ENCODE measurements at regions not wholly inside any gene's neighbourhood (a gene's known extent, or its start where the extent isn't known, plus 50 kb on each side); places are given as distances from the start of the nearest gene placed in this dataset.

DNA sequence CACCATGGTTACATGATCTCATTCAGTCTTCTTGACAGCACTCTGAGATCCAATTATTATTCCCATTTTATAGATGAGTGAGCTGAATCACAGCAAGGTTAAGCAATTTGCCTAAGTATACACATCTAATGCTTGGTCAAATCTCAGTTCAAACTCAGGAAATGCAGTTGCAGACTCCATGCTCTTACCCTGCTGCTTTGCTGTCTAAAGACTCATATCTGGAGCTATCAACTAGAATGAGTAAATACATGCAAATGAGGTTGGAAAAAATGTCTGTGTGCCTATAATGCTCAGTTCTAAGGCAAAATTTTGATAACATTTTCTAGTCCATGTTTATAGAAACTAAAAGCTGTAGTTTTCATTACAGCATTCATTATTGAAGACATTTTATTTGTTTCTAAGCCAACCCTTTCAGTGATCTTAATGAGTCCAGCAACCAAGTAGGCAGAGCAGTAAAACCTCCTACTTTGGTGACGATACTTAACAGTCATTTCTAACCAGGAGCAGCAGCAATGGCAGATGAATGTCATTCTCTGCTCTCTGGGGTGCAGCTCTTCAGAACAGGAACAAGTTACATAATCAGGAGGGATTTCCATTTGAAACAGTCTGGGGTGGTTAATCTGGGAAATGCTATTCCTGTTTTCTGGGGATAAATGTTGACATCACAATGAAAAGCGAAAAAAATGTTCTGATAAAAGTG, 396.8 kb upstream of the UBE2E3 start:
- no TSS peak for BruUV-seq (replicated peaks)
- no peak overlapping the region for H3K4me2 ChIP-seq (ENCODE audit: low read length)
- ATAC-seq (no peak), DNase-seq (ENCODE audit: low read depth, low spot score) (no peak)
- no peaks in the 10 kb centered on the region for H3K36me3 ChIP-seq (ENCODE audit: control insufficient read depth in 1 of 2, insufficient read depth in 2 of 2, low read length in 2 of 2)
- intact Hi-C loops (cut with micrococcal nuclease): no loop called here
- no peaks in the 10 kb centered on the region for H3K27me3 ChIP-seq (ENCODE audit: insufficient read depth, low read length)
- H2AFZ ChIP-seq (ENCODE audit: low read depth, low read length, poor library complexity, severe bottlenecking): no peak overlapping the region
- H3K79me2 ChIP-seq (ENCODE audit: insufficient read depth, low read length): no peaks in the 10 kb centered on the region
- ChIA-PET POLR2A (no interaction called here), RAD21 (ENCODE audit: low non-redundant PET in 1 of 2, low total read pairs in 2 of 2, uncharacterized antibody in 2 of 2, unreplicated experiment in 2 of 2) (no interaction called here), CTCF (no interaction called here)
- H3K9me3 ChIP-seq (ENCODE audit: control insufficient read depth in 1 of 2, insufficient read depth in 1 of 2, low read depth in 1 of 2, low read length in 2 of 2): no peaks in the 10 kb centered on the region
- TF ChIP-seq CEBPB (IDR thresholded peaks at IDR 0.05; ENCODE audit: low read depth): no peak
- no peak overlapping the region for H3K9ac ChIP-seq (ENCODE audit: low read length)
- no peaks in the 10 kb centered on the region for H3K4me1 ChIP-seq (ENCODE audit: control insufficient read depth in 1 of 2, insufficient read depth in 2 of 2, low read length in 2 of 2)
- no peaks in the 10 kb centered on the region for H4K20me1 ChIP-seq (ENCODE audit: insufficient read depth)
- no peaks in the 10 kb centered on the region for H3K9me2 ChIP-seq (ENCODE audit: insufficient read depth)
- no peak overlapping the region for H3K27ac ChIP-seq (ENCODE audit: low read depth, low read length)
- no peak overlapping the region for H3K4me3 ChIP-seq (replicated peaks in 1 of 2; ENCODE audit: low read depth in 1 of 2, low read length in 2 of 2)

DNA sequence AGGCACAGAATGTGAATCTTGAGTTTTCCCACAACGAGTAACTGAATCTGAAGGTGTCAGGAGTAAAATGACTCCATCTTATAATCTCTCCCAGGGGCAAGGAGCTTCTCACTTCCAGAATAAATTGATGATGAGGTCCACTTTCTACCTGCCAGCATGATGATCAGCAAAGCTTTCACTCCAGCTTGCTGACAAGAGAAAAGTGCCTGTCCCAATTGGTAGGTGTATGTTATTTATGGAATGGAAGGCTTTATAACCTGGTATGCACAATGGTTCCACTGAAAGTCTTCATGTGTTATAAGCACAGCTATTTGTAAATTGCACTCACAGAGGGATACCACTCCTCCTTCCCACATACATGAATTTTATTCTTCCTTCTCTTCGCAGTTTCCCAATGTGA, 401.0 kb upstream of the UBE2E3 start:
- Histone ChIP-seq H3K79me2 (ENCODE audit: insufficient read depth, low read length) (no peaks in the 10 kb centered on the region), H3K36me3 (ENCODE audit: control insufficient read depth in 1 of 2, insufficient read depth in 2 of 2, low read length in 2 of 2) (no peaks in the 10 kb centered on the region), H3K27ac (ENCODE audit: low read depth, low read length) (no peak overlapping the region), H3K4me3 (replicated peaks in 1 of 2; ENCODE audit: low read depth in 1 of 2, low read length in 2 of 2) (no peak overlapping the region), H3K27me3 (ENCODE audit: insufficient read depth, low read length) (no peaks in the 10 kb centered on the region), H3K4me1 (ENCODE audit: control insufficient read depth in 1 of 2, insufficient read depth in 2 of 2, low read length in 2 of 2) (peaks cover 1 to 2% of the 10 kb centered on the region in 2 experiments; a peak in 3 of 4 replicates), H2AFZ (ENCODE audit: low read depth, low read length, poor library complexity, severe bottlenecking) (no peak overlapping the region), H4K20me1 (ENCODE audit: insufficient read depth) (no peaks in the 10 kb centered on the region), H3K9me2 (ENCODE audit: insufficient read depth) (no peaks in the 10 kb centered on the region), H3K4me2 (ENCODE audit: low read length) (no peak overlapping the region), H3K9me3 (ENCODE audit: control insufficient read depth in 1 of 2, insufficient read depth in 1 of 2, low read depth in 1 of 2, low read length in 2 of 2) (no peaks in the 10 kb centered on the region), H3K9ac (ENCODE audit: low read length) (no peak overlapping the region)
- DNase-seq (ENCODE audit: low read depth, low spot score): no peak
- BruUV-seq (replicated peaks): no TSS peak
- ChIA-PET CTCF (no interaction called here), POLR2A (no interaction called here), RAD21 (ENCODE audit: low non-redundant PET in 1 of 2, low total read pairs in 2 of 2, uncharacterized antibody in 2 of 2, unreplicated experiment in 2 of 2) (no interaction called here)
- intact Hi-C loops (cut with micrococcal nuclease): no loop called here
- no peak for ATAC-seq
- TF ChIP-seq ZFX (IDR thresholded peaks at IDR 0.05) (no peak), EZH2phosphoT487 (IDR thresholded peaks at IDR 0.05; ENCODE audit: borderline replicate concordance) (no peak), CBX3 (IDR thresholded peaks at IDR 0.05; ENCODE audit: low read depth) (no peak), POLR2AphosphoS5 (IDR thresholded peaks at IDR 0.05; ENCODE audit: low read depth, low read length) (no peak), JUND (IDR thresholded peaks at IDR 0.05) (no peak), YY1 (IDR thresholded peaks at IDR 0.05; ENCODE audit: extremely low read depth, insufficient replicate concordance, low read depth, low read length) (no peak), TCF7L2 (IDR thresholded peaks at IDR 0.05; ENCODE audit: borderline replicate concordance, extremely low read depth, insufficient read depth, insufficient read length) (no peak), SIN3A (IDR thresholded peaks at IDR 0.05; ENCODE audit: low read depth) (no peak), ELF1 (IDR thresholded peaks at IDR 0.05; ENCODE audit: borderline replicate concordance, low read depth) (no peak), RAD21 (IDR thresholded peaks at IDR 0.05; ENCODE audit: low read depth) (no peak), ATF3 (IDR thresholded peaks at IDR 0.05) (no peak), POLR2A (IDR thresholded peaks at IDR 0.05; ENCODE audit: borderline replicate concordance, extremely low read depth, insufficient read depth, insufficient read length) (no peak), CEBPB (IDR thresholded peaks at IDR 0.05; ENCODE audit: low read depth) (no peak)
- TF ChIP-seq, protein P1, sequence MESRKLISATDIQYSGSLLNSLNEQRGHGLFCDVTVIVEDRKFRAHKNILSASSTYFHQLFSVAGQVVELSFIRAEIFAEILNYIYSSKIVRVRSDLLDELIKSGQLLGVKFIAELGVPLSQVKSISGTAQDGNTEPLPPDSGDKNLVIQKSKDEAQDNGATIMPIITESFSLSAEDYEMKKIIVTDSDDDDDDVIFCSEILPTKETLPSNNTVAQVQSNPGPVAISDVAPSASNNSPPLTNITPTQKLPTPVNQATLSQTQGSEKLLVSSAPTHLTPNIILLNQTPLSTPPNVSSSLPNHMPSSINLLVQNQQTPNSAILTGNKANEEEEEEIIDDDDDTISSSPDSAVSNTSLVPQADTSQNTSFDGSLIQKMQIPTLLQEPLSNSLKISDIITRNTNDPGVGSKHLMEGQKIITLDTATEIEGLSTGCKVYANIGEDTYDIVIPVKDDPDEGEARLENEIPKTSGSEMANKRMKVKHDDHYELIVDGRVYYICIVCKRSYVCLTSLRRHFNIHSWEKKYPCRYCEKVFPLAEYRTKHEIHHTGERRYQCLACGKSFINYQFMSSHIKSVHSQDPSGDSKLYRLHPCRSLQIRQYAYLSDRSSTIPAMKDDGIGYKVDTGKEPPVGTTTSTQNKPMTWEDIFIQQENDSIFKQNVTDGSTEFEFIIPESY (IDR thresholded peaks at IDR 0.05; ENCODE audit: extremely low read depth, insufficient replicate concordance, low read length): no peak
